SU-DHL-6 (cell line): ENCODE measurements at regions not wholly inside any gene's neighbourhood (a gene's known extent, or its start where the extent isn't known, plus 50 kb on each side); places are given as distances from the start of the nearest gene placed in this dataset.
"Not testable (repeated sequence)": the region's sequence is repeated elsewhere in the genome, so short reads cannot be mapped to it uniquely, and the experiment has no call there.

ENCODE experiments used
- EZH2phosphoT487 ChIP-seq: fragments of 200-600 bp; sonication (generic), shearing (Covaris generic); conservative IDR thresholded peaks from 2 replicates; pipeline ENCODE4 v1.6.1; 2018; ENCODE audit warnings: mild to moderate bottlenecking, antibody characterized with exemption, low read length, moderate library complexity, mixed read lengths
- TF ChIP-seq, protein P1 (sequence below): fragments of 200-600 bp; sonication (generic); IDR thresholded peaks from one replicate; pipeline ENCODE4 v1.5.1; 2017; ENCODE audit warnings: antibody characterized with exemption, mild to moderate bottlenecking, low read length, moderate library complexity; ENCODE audit not compliant: insufficient read depth, poor library complexity, severe bottlenecking

DNA sequence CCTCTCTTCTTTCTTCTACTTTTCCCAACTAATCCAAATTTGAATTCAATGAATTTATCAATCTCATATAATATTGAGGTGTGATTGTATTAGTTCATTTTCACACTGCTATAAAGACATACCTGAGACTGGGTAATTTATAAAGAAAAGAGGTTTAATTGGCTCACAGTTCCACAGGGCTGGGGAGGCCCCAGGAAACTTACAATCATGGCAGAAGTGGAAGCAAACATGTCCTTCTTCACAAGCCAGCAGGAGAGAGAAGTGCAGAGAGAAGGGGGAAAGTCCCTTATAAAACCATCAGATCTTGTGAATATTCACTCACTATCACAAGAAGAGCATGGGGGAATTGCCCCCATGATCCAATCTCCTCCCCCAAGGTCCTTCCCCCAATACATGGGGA, 667.0 kb upstream of the ANKRD30A start:
- TF ChIP-seq, protein P1, sequence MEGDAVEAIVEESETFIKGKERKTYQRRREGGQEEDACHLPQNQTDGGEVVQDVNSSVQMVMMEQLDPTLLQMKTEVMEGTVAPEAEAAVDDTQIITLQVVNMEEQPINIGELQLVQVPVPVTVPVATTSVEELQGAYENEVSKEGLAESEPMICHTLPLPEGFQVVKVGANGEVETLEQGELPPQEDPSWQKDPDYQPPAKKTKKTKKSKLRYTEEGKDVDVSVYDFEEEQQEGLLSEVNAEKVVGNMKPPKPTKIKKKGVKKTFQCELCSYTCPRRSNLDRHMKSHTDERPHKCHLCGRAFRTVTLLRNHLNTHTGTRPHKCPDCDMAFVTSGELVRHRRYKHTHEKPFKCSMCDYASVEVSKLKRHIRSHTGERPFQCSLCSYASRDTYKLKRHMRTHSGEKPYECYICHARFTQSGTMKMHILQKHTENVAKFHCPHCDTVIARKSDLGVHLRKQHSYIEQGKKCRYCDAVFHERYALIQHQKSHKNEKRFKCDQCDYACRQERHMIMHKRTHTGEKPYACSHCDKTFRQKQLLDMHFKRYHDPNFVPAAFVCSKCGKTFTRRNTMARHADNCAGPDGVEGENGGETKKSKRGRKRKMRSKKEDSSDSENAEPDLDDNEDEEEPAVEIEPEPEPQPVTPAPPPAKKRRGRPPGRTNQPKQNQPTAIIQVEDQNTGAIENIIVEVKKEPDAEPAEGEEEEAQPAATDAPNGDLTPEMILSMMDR = not testable (repeated sequence)
- not testable (repeated sequence) for TF ChIP-seq EZH2phosphoT487
